ENCODE measurements at regions not wholly inside any gene's neighbourhood (a gene's known extent, or its start where the extent isn't known, plus 50 kb on each side); places are given as distances from the start of the nearest gene placed in this dataset.

GRCh38 chr2:220270481-220271070 is 643.1 kb downstream of the SLC4A3 start:
- TF ChIP-seq CTCF (IDR thresholded peaks at IDR 0.05) (no peak), POLR2A (IDR thresholded peaks at IDR 0.05) (no peak), EP300 (IDR thresholded peaks at IDR 0.05) (no peak)
